GM11168 (cell line): ENCODE measurements at regions not wholly inside any gene's neighbourhood (a gene's known extent, or its start where the extent isn't known, plus 50 kb on each side); places are given as distances from the start of the nearest gene placed in this dataset.

Experiments
- in situ Hi-C: fragments of 300-500 bp; cut with MboI; formaldehyde crosslinking; loops from one replicate; pipeline ENCODE4 v1.12.0; 2022; ENCODE audit warnings: low sequenced_read_pairs; ENCODE audit not compliant: unreplicated experiment

- in situ Hi-C loops: no loop called here
Measured at GRCh38 chr3:117114517-117115265, 405.1 kb downstream of the TUSC7 start.

GRCh38 chr3:117117188-117117936 lies 407.8 kb downstream of the TUSC7 start:
- in situ Hi-C loops: no loop called here

DNA sequence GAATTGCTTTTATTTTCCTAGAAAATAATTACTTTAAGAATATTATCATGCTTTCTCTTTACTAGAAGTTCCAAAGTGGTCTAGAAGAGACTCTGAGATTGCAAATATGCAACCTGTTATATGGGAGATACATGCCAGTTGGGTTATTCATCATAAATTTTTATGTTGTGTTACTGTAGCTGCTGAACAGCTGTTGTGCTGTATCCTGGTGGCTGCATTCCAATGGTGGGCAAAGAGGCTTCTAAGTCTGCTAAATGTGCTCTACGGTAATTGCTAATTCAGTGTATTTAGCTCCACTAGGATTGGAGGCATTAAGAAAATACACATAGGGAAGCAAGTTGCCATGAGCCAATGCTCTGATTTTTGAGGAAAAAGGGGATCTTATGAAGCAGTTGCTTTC lies 409.0 kb downstream of the TUSC7 start:
- in situ Hi-C loops: no loop called here

DNA sequence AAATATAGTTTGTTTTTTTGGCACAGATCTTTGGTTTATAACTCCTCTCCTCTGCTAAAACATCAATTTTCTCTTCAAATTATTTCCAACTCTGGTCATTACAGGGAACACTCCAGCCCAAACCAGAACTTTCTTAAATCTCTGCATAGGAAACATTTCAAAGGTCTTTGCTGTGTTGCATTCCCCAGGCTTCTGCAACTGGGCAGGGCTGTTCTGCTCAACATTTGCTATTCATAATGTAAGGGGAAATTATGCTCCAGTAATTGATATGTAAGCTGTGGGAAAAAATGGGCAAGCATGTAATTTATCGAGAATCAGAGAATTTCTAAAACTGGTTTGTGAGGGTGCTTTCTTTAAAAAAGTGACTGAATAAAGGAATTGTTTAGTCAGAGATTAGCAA lies 410.4 kb downstream of the TUSC7 start:
- in situ Hi-C loops: no loop called here

- in situ Hi-C loops: no loop called here
Measured at GRCh38 chr3:117122609-117123008, 413.0 kb downstream of the TUSC7 start.

GRCh38 chr3:117126460-117126859 lies 416.9 kb downstream of the TUSC7 start:
- in situ Hi-C loops: no loop called here

DNA sequence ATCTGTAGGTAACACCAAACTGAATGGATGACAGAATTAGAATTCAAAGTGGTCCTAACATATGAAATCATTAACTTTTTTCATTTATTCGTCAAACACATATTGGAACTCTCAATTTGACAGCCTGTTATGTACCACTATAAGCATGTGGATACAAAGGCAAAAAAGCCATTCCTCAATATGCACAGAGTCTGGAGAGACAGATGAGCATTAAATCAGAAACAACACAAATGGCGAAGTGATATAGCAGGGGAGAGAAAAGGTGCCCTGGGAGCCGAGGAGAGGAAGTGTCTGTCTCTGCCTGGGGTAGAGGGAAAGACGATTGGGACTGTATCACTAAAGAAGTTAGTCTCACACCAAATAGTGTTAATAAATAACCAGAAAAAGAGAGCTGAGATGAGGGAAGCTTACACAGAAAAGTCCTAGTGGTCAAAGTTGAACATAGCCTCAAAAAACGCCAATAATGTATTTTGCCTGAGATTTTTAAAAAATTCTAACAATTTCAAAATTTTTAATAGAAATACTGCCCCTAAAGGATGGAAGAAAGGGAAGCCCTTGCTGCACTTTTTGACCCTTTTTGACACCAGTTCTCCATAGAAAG lies 417.5 kb downstream of the TUSC7 start:
- in situ Hi-C loops: no loop called here

GRCh38 chr3:117128133-117128532 lies 418.6 kb downstream of the TUSC7 start:
- in situ Hi-C loops: no loop called here

- in situ Hi-C loops: no loop called here
Measured at GRCh38 chr3:117128872-117129271, 419.3 kb downstream of the TUSC7 start.

GRCh38 chr3:117129516-117129915 lies 419.9 kb downstream of the TUSC7 start:
- in situ Hi-C loops: no loop called here

GRCh38 chr3:117130222-117130621 lies 420.6 kb downstream of the TUSC7 start:
- in situ Hi-C loops: no loop called here

DNA sequence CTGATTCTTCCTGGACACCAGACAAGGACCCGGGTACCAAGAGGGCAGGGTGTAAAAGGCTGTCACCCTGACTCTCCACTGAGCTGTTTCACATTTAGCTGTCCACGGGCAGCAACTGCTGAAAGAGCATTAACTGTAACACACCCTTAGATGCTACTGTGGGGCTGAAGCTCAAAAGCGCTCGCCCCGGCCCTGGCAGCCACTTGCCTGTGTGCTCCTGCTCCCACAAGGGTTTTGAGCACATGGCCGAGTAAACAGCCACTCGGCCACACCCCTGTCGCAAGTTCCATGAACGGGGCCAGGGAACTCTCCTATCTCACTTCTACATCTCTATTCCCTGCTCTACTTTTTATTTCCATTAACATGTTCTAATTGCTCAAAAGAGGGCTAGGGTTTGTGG lies 421.7 kb downstream of the TUSC7 start:
- in situ Hi-C loops: no loop called here

DNA sequence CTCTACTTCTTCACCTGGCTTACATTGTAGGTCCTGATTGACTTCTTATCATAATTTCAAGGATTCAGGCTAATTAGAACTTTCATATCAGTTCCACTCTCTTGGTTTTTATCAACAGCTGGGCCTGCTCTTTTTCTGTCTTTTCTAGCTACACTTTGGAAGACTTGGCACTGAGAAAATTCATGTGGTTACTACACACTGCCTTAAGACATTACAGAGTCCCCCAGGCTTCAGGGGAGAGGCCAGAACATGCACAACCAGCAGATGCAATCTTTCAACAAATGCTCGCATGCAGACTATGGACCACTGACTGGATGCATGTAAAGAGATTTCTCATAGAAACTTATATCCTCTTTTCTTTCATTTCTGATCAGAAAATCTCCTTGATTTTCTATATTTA lies 423.5 kb downstream of the TUSC7 start:
- in situ Hi-C loops: no loop called here

DNA sequence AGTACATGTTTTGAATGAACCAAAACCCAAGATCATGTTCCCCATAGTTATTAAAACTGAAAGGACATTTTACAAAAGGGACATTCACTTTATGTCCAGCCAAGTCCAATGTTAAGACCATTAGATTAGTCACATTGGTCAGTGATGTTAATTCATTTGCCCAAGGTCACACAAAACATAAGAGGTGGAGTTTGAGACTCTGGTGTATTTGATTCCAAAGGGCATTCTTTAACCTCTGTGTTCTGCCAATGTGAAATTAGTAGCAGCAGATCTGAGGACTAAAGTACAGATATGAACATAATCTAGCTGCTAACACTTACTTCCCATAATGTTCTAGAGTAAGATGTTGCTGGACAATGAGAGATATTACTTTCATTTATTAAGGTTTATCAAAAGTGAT lies 425.6 kb downstream of the TUSC7 start:
- in situ Hi-C loops: no loop called here

- in situ Hi-C loops: no loop called here
Measured at GRCh38 chr3:117136003-117136402, 426.4 kb downstream of the TUSC7 start.

DNA sequence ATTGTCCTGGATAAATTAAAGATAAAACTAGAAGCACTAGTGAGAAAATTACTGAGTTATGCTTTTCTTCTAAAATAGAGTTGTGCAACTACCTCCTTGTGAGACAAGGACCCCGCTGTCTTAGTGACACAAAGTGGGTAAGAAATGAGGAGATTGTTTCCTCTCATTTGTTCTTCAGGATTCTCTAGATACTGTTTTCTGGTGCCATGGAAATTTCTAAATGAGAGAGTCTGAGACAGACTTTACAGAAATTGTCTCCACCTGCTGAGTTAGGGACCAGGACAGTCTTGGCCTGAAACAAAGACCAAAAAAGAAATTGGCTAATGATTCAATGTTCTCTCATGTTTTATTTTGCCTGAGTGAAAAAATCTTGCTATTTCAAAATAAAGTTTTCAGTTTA lies 427.5 kb downstream of the TUSC7 start:
- in situ Hi-C loops: no loop called here

DNA sequence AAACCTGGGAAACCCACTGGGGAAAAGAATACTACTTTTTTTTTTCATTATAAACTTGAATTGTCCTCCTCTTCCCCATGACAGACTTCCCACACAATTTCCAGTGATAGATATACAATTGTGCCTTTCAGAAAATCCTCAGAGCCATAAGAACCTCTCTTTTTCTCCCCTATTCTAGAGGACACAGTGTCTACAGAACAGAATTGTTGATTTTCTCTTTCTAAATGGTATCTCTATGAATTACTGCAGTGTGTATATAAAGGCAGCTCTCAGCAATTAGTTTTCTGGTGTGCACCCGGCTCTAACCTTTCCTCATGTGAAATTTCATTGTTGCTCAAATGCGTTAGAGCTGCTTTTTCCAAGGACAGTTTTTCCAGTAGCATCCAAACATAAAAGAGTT lies 430.1 kb downstream of the TUSC7 start:
- in situ Hi-C loops: no loop called here

DNA sequence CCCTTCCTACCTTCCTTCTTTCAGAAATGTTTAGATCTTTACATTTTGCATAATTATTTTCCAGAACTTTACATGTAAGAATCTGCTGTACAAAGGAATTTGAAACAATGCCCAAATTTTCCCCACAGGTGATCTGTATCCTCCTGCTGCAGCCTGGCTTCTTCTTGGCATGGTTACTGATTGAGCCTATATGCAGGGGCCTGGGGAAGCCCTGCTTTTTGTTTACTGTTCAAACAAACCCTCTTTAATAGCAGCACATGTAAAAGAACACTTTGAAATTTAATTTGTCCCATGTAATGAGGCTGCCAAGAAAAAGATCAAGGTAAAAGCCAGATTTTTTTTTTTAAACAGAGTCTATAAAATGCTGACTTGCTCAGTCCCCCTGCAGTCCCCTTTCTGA lies 432.2 kb downstream of the TUSC7 start:
- in situ Hi-C loops: no loop called here

DNA sequence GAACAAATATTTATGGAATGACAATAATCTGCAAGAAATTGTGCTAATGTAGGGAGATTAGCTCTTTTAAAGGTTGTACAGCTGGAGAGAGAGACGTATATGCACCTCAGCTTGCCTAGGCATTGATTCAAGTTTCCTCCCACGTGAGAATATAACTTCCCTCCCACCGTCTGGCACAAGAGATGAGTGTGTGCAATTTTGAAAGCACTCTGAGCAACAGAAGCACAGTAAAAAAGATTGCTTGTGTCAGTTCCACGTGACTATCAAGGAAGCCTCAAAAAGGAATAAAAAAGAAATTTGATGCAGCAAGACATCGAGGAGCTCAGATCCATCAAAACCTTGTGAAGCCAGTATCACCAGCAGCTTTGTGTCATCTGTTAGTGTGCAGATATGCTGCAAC lies 435.3 kb downstream of the TUSC7 start:
- in situ Hi-C loops: no loop called here

GRCh38 chr3:117145677-117146076 lies 436.1 kb downstream of the TUSC7 start:
- in situ Hi-C loops: no loop called here

DNA sequence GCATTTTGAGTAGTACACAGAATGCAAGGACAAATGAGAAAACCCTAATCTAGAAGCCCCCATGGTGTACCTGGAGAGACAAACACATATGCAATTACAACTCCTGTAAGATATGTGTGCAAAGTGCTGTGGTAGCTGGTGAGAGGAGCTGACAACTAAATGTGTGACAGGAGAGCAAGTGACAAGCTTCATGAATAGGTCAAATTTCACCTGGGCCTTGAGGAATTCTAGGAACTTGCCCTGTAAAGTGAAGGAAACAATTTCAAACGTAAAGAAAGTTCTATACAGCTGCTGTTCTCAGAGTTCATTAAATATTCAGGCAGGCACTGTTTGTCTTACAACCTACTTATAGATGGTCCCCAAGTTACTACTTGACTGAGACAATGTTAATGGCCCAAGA lies 437.0 kb downstream of the TUSC7 start:
- in situ Hi-C loops: no loop called here
